HG03175 (cell line): ENCODE measurements at regions not wholly inside any gene's neighbourhood (a gene's known extent, or its start where the extent isn't known, plus 50 kb on each side); places are given as distances from the start of the nearest gene placed in this dataset.
"Not testable (repeated sequence)": the region's sequence is repeated elsewhere in the genome, so short reads cannot be mapped to it uniquely, and the experiment has no call there.

Experiments used
- ATAC-seq: cut with Tn5 transposase; IDR thresholded peaks from one replicate; pipeline ENCODE4 v1.9.1; 2021; ENCODE audit warnings: mild to moderate bottlenecking, moderate library complexity; ENCODE audit not compliant: unreplicated experiment

GRCh38 chr13:109293166-109293565, 493.2 kb downstream of the IRS2 start:
- ATAC-seq = no peak

- no peak for ATAC-seq
Measured at GRCh38 chr13:109288151-109288709, 498.2 kb downstream of the IRS2 start.

GRCh38 chr13:109287553-109287952, 498.8 kb downstream of the IRS2 start:
- ATAC-seq = no peak

GRCh38 chr13:109285586-109285985, 500.8 kb downstream of the IRS2 start:
- ATAC-seq = no peak

GRCh38 chr13:109281903-109282635, 504.3 kb downstream of the IRS2 start:
- ATAC-seq = no peak

GRCh38 chr13:109281017-109281902, 505.1 kb downstream of the IRS2 start:
- no peak for ATAC-seq

- ATAC-seq = no peak
Measured at GRCh38 chr13:109276261-109276660, 510.1 kb downstream of the IRS2 start.

- no peak for ATAC-seq
Measured at GRCh38 chr13:109275852-109276251, 510.5 kb downstream of the IRS2 start.

- ATAC-seq = no peak
Measured at GRCh38 chr13:109275139-109275745, 511.1 kb downstream of the IRS2 start.

GRCh38 chr13:109274188-109274821, 512.1 kb downstream of the IRS2 start:
- ATAC-seq = no peak

- no peak for ATAC-seq
Measured at GRCh38 chr13:109273326-109273751, 513.0 kb downstream of the IRS2 start.

- ATAC-seq = no peak
Measured at GRCh38 chr13:109272595-109273325, 513.6 kb downstream of the IRS2 start.

- no peak for ATAC-seq
Measured at GRCh38 chr13:109271555-109272541, 514.5 kb downstream of the IRS2 start.

GRCh38 chr13:109271061-109271460, 515.3 kb downstream of the IRS2 start:
- no peak for ATAC-seq

GRCh38 chr13:109269381-109269780, 517.0 kb downstream of the IRS2 start:
- ATAC-seq = not testable (repeated sequence)

GRCh38 chr13:109268492-109268891, 517.9 kb downstream of the IRS2 start:
- not testable (repeated sequence) for ATAC-seq

- not testable (repeated sequence) for ATAC-seq
Measured at GRCh38 chr13:109267400-109267799, 519.0 kb downstream of the IRS2 start.

GRCh38 chr13:109265438-109265742, 521.0 kb downstream of the IRS2 start:
- not testable (repeated sequence) for ATAC-seq
